ENCODE measurements at regions not wholly inside any gene's neighbourhood (a gene's known extent, or its start where the extent isn't known, plus 50 kb on each side); places are given as distances from the start of the nearest gene placed in this dataset.

DNA sequence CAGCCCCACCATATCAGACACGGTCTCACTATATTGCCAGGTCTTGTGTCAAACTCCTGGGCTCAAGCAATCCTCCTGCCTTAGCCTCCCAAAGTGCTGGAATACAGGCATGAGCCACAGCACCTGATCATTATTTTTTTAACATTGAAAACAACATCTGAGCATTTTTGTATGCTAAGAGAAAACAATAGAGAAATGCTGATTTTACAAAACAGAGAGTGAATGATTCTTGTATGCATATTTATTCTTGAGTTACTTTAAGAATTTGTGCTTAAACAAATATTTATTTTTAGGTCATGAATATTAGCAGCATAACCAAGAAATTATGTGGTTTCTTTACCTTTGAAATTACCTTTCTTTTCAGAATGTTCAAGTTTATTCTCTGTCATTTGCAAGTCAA lies 81.8 kb upstream of the KITLG start:
- no peak for DNase-seq (ENCODE audit: low read depth in 2 of 3, low spot score in 1 of 3)

DNA sequence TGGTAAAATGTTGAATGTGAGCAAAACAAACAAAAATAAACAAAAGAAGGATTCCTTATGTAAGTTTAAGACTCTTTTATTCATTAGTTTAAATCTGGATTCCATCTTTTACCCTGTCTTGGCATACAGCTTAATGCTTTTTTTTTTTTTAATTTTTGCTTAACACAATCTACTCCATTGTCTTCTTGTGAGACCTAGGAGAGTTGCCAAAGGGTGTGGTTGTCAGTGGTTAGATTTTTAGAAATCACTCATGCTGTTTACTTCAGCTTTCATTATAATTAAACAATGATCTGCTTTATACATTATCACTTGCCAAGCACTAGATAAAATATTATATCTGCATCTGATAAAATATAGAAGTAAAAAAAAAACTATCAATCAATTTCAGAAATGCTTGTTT lies 77.7 kb upstream of the KITLG start:
- no peak for DNase-seq (ENCODE audit: low read depth in 2 of 3, low spot score in 1 of 3)

DNA sequence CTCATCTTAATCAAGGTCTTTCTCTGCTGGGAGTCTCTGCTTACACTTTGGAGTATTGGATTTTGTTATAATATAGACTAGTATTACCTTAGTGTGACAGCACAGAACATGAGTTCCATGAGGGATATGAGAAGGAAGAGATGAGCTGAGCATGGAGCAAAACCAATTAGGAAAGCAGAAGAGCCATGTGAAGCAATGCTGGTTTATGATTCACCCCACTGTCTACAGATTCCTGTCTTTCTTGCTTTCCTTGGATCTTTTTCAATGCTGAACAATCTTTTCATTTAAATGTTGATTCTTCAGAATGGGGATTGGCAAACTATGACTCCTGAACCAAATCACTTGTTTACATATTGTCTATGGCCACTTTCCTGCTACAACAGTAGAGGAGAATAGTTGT lies 70.4 kb upstream of the KITLG start:
- no peak for DNase-seq (ENCODE audit: low read depth in 2 of 3, low spot score in 1 of 3)

DNA sequence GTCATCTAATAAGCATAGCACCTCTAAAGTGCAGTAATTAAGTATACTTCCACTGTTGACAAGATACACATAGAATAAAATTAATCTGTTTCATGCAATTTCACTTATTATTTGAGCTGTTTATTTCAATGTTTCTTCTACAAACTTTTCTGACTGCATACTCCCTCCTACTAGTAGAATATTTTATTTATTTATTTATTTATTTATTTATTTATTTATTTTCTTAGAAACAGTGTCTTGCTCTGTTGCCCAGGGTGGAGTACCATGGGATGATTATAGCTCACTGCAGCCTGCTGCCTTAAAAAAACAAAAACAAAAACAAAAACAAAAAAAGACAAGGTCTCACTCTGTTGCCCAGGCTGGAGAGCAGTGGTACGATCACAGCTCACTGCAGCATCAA lies 68.4 kb upstream of the KITLG start:
- DNase-seq (ENCODE audit: low read depth in 2 of 3, low spot score in 1 of 3) = no peak

DNA sequence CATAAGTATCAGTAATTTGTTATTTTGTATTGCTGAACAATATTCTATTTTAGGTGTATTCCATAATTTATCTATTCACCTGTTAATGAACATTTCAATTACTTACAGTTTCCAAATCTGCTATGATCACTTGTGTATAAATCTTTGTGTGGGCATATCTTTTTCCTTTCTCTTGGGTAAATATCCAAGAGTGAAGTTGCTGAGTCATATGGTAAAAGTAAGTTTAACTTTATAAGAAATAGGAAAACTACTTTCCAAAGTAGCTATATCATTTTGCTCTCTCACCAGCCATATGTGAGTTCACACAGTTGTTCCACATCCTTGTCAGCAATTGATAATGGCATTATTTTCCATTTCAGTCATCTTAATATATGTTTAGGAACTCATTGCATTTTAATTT lies 66.6 kb upstream of the KITLG start:
- no peak for DNase-seq (ENCODE audit: low read depth in 2 of 3, low spot score in 1 of 3)

DNA sequence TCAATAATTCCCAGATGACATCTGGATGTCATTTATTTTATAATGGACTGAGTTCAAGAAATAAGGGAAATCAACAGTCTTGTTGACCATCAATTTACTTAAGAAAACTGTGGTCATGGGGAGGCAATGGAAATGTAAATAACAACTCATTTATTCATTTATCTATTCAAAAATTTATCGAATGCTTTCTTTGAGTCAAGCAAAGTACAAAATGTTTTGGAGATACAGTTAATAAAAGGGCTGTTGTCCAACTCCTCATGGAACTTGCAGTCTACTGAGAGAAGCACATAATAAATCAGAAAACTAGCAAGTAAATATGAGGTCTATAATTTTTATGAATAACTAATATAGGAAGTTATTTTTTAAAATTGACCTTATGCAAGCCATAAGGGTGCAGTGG lies 65.5 kb upstream of the KITLG start:
- no peak for DNase-seq (ENCODE audit: low read depth in 2 of 3, low spot score in 1 of 3)

DNA sequence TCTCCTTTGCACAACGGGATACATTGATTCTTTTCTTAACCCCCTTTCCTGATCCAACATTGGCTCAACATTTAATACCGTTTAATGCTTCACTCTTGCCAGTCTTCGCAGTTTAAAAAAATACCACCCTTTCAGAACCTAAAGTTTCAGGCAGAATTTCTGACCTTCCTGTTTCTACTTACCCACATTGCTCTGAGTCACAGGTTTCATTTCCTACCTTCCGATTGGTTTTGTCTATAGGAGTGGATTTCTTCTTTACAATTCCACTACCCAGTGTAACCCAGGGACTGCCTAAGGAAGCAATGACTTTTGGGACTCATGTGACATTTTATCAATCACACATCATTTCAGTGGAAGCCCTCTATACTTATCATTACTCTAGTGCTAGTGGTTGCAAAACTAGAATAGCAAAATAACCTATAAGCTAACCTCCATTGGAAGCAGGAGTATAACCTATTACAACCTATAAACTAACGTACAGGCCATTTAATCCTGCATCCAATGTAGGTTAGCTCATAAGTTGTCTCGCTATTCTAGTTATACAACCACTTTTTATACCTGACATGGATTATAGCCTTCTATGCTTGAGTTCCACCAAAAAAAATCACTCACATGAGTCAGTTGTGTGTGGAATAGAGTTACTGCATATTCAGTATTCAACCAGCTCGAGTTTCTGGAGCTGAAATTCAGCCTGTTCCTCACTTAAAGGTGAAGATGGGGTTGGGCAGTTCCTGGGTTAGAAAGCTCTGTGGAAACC lies 64.9 kb upstream of the KITLG start:
- DNase-seq (ENCODE audit: low read depth in 2 of 3, low spot score in 1 of 3) = no peak

DNA sequence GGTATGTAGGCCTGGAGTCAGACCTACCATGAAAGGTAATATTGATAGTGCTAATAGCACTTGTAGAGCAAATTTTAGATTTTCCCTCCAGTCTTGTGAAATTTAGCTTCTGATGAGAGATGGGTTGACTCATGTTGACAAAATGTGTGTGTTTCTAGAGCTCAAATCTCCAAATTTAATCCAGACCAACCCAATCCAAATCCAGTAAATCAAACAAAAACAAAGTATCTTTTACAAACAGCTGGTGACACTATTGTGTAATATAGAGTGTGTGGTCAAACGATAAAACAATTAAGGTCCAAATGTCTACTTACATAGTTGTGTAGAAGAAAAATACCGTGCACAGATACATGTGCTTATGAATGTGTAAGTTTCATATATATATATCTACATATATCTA lies 63.4 kb upstream of the KITLG start:
- DNase-seq (ENCODE audit: low read depth in 2 of 3, low spot score in 1 of 3) = no peak

DNA sequence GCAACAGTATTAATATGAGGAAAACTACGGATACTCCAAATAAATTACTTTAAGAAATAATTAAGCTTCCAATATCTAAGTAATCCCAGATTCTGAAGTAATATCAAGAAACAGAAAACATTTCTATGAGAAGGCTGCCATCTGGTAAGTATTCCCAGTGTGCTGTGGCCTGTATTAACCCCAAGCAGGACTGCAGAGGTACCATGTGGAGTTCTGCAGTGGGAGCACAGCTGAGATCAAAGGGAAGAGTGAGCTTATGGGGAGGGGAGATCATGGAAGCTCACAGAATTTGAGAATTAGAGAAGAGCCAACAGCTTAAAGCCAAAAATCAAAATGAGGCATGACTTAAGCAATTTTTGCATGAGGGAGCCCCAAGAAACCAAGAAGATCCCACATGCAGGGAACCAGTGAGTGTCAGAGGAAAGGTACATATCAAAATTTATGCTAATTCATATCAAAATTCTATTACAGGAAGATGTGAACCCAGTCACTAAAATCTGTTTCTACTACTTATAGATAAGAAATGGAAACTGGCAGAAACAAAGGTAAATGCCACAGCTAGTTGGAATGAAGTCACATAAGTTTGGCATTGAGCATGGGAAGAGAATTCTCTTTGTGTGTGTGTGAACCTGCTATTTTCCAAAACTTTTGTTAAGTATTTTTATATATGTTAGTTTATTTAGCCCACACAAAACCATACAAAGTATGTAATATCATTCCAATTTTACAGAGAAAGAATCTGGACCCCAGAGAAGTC lies 62.6 kb upstream of the KITLG start:
- no peak for DNase-seq (ENCODE audit: low read depth in 2 of 3, low spot score in 1 of 3)

DNA sequence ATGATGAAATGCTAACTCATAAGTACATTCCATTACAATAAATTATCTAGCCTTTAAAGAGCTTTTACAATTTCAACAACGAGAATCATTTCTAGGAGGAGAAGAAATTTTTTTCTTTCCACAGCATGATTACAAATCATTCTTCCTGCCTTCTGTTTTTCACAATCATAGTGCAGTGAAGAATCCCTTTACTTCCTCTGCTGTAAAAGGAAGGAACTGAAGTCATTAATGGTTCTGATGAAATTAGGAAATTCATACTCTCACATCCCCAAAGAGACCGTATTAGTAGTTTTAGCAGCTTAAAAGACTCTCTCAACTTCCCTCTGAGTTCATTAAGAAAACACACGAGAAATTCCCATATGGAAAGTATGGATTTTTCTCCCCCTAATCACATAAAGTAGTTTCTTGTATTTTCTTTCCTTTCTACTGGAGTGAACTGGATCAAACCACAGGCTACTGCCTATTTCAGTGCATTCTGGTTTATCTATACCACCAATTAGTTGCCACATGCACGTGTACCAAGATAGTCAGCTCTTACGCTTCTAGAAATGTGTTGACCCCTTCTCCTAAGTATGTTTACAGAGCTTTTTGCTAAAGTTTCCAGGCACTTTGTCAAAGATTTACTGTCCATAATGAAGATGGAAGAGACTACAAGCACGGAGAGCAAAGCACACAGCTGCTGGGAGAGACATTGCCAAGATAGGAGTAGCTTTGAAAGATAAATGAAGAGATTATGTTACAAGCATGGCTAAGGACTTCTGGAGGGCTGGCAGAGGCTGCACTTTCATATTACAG lies 58.9 kb upstream of the KITLG start:
- no peak for DNase-seq (ENCODE audit: low read depth in 2 of 3, low spot score in 1 of 3)

DNA sequence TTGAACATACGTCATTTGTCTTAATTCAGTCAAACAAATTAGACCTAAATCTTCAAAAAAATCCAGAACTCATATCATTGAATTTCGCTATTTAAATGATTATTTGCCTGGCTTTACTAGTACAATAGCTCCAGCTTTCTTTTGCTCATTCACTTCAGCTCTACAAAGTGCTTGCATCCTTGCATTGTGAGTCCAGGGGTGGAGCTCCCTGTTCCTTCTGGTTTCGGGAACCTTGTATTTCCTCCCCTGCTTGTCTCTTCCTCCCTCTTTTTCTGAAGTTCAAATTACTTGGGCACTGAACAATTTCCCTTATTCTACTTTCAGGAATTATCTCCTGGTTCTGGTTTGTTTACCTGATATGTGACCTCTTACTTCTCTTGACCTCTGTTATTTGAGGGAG lies 58.1 kb upstream of the KITLG start:
- DNase-seq (ENCODE audit: low read depth in 2 of 3, low spot score in 1 of 3) = no peak

DNA sequence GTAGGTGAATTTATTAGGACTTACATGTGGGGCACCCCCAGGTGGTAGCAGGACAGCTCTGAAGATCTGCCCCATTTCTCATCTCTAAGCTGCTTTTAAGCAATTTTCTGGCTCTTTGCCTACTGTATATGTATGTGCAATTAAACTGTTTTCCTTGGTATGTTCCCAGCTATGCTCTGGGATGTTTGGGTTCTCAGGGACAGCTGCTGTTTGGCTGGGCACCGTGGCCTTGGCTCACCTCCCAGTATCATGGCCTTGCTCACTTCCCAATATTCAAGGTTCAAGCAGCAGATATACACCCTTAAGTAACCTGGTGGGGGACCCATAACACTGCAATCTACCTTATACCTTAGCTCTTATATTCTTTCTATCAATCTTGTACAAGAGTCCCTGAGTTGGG lies 53.7 kb upstream of the KITLG start:
- no peak for DNase-seq (ENCODE audit: low read depth in 2 of 3, low spot score in 1 of 3)

DNA sequence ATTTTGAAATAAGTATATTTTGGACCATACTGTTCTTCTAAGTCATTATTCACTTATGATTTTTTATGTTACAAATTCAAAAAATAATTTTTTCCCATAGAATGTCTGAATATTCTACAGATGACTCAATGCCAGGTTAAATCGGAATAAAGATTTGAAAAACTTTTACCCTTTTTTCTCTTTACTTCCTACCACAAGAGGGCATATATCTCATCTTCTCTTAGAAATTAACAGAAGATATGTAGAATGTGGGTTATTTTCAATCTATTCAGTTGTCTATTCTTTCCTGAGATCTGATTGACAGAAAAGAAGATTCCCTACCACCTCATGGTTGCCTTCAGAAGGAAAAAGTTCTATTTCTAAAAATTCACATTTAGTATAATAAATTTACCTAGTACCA lies 53.0 kb upstream of the KITLG start:
- DNase-seq (ENCODE audit: low read depth in 2 of 3, low spot score in 1 of 3) = no peak

DNA sequence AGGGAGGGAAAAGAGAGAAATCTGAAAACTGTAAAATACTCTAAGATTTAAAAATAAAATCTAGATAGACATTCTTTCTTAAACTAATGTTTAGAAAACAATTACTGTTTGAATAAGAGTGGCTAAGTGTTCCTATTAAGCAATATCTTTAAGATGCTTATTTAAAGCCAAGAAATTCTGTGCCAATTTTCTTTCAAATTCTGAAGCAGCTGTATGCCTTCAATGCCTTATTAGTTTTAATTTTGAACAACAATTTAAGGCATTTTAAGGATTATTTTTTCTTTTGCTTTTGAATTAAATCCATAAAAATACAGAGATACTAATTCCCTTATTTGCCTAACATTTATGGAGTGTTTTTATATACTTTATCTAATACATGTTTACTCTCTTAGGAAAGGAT lies 50.3 kb upstream of the KITLG start:
- DNase-seq (ENCODE audit: low read depth in 2 of 3, low spot score in 1 of 3) = no peak
